HG02623 (cell line): ENCODE measurements at regions not wholly inside any gene's neighbourhood (a gene's known extent, or its start where the extent isn't known, plus 50 kb on each side); places are given as distances from the start of the nearest gene placed in this dataset.

Source experiments
- ATAC-seq: cut with Tn5 transposase; IDR thresholded peaks from one replicate; pipeline ENCODE4 v1.9.1; 2021; ENCODE audit warnings: moderate library complexity; ENCODE audit not compliant: unreplicated experiment

- ATAC-seq = no peak
Observed at GRCh38 chr2:193973781-193974180, 1683.2 kb upstream of the SLC39A10 start.

- no peak for ATAC-seq
Observed at GRCh38 chr2:193966590-193966989, 1690.4 kb upstream of the SLC39A10 start.

- ATAC-seq = no peak
Observed at GRCh38 chr2:193965263-193965662, 1691.8 kb upstream of the SLC39A10 start.

GRCh38 chr2:193963472-193964119 is 1693.4 kb upstream of the SLC39A10 start:
- no peak for ATAC-seq

GRCh38 chr2:193946806-193947205 is 1710.2 kb upstream of the SLC39A10 start:
- ATAC-seq = no peak

- ATAC-seq = no peak
Observed at GRCh38 chr2:193943406-193943960, 1713.5 kb upstream of the SLC39A10 start.

GRCh38 chr2:193935114-193935513 is 1721.9 kb upstream of the SLC39A10 start:
- no peak for ATAC-seq

GRCh38 chr2:193929131-193929530 is 1727.9 kb upstream of the SLC39A10 start:
- ATAC-seq = no peak

GRCh38 chr2:193907561-193907960 is 1712.8 kb upstream of the TMEFF2 start:
- no peak for ATAC-seq

GRCh38 chr2:193900292-193900691 is 1705.6 kb upstream of the TMEFF2 start:
- ATAC-seq = no peak

- no peak for ATAC-seq
Observed at GRCh38 chr2:193895226-193895625, 1700.5 kb upstream of the TMEFF2 start.

- no peak for ATAC-seq
Observed at GRCh38 chr2:193894081-193894480, 1699.3 kb upstream of the TMEFF2 start.

GRCh38 chr2:193891023-193891422 is 1696.3 kb upstream of the TMEFF2 start:
- no peak for ATAC-seq

GRCh38 chr2:193885419-193885818 is 1690.7 kb upstream of the TMEFF2 start:
- no peak for ATAC-seq

GRCh38 chr2:193883820-193884219 is 1689.1 kb upstream of the TMEFF2 start:
- ATAC-seq = no peak

- no peak for ATAC-seq
Observed at GRCh38 chr2:193876980-193877379, 1682.2 kb upstream of the TMEFF2 start.

GRCh38 chr2:193869564-193869963 is 1674.8 kb upstream of the TMEFF2 start:
- no peak for ATAC-seq

- ATAC-seq = no peak
Observed at GRCh38 chr2:193868833-193869232, 1674.1 kb upstream of the TMEFF2 start.

- no peak for ATAC-seq
Observed at GRCh38 chr2:193868132-193868531, 1673.4 kb upstream of the TMEFF2 start.

- no peak for ATAC-seq
Observed at GRCh38 chr2:193867454-193867853, 1672.7 kb upstream of the TMEFF2 start.

- ATAC-seq = no peak
Observed at GRCh38 chr2:193861557-193861956, 1666.8 kb upstream of the TMEFF2 start.

GRCh38 chr2:193847991-193848390 is 1653.3 kb upstream of the TMEFF2 start:
- ATAC-seq = no peak

GRCh38 chr2:193847130-193847529 is 1652.4 kb upstream of the TMEFF2 start:
- ATAC-seq = no peak
